ENCODE measurements at regions not wholly inside any gene's neighbourhood (a gene's known extent, or its start where the extent isn't known, plus 50 kb on each side); places are given as distances from the start of the nearest gene placed in this dataset.
"Not testable (repeated sequence)": the region's sequence is repeated elsewhere in the genome, so short reads cannot be mapped to it uniquely, and the experiment has no call there.

DNA sequence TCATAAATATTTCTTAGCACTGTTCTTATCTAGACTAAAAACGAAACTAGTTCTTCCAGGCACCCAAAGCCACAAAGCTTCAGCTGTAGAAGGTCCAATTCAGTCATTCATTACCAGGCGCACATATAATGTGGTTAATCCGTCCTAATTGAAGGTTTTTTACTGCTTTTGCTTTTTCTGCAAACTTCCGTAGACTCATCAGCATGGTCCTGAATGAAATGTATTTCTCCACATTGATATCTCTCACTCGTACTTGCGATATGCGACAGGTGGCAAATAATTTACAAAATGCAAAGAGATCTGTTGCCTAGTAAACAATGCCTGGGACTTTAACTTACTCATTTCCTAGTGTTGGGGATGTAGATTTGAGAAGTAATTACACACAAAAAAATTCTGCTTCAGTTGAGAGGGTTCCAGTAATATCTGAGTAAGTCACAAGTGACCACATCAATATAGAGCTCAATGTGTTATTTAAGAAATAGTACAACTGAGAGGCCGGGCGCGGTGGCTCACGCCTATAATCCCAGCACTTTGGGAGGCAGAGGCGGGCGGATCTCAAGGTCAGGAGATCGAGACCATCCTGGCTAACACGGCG lies 75.0 kb upstream of the MBNL1 start:
- peak; percentile 23 for DNase-seq (ENCODE audit: low read depth, low spot score)

DNA sequence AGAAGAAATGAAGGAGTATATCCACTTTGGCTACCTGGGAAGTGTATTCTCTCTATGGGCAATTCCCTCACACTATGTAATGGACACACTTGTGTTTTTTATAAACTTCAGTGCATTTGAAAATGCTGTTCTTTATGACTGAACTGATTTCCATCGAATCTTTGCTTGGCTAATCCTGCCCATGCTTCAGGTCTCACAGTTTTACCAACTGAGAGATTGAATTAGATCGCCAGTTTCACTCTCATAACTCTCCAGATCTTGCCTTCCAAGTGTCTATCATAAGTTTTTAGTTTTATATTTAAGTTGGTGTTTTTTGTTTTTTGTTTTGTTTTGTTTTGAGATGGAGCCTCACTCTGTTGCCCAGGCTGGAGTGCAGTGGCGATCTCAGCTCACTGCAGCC lies 73.5 kb upstream of the MBNL1 start:
- DNase-seq (ENCODE audit: low read depth, low spot score), result no peak

DNA sequence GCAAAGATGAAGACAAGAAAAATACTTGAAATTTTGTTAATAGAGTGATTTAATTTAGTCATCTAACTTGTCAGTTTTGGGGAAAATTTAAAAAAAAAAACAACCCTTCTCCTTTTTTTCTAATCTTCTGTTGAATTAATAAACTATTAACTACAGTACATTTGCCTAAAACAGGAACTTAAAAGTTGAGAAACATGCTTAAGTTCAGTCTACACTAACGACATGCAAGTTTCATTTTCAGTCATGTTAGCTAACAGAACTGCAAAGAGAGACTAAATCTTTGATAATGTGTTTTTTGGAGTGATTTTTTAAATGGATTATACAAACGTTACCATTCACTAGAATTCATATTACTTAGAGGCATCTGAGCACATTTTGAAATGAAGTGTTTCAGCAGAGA lies 71.9 kb upstream of the MBNL1 start:
- DNase-seq (ENCODE audit: low read depth, low spot score), result no peak

DNA sequence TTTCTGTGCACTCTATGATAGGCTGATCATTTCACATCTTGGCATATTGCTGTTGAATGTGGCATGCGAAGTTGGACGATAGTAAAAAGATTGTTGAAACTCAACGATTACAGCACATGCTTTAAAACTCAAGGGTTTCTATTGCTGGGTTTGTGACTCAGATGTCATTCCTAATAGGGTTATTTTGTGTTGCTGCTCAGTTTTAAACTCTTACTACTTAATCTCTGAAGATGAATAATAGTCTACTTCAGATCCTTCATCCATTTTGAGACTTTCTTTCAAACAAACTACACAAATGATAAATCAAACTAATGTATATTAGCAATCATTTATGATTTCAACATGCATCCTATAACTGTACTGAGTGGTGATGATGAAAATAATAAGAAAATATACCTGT lies 71.3 kb upstream of the MBNL1 start:
- DNase-seq (ENCODE audit: low read depth, low spot score), result no peak

DNA sequence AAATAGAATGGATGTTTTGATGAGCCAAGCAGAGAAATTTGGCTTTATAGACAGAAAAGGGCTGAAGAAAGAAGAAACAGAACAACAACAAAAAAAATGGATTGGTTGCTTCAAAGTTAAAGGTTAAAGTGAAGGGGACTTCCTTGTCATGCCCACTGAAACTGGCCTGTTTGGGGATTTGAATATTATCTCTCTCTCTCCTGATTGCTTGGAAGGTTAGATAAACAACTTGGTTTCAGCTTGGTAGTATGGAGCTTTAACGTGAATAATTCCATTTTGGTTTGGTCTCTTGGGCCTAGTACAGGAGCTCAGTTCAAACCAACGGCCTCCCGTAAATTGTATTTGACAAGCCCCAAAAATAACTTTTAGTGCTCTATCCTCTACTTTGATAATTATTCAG lies 70.8 kb upstream of the MBNL1 start:
- no peak for DNase-seq (ENCODE audit: low read depth, low spot score)

DNA sequence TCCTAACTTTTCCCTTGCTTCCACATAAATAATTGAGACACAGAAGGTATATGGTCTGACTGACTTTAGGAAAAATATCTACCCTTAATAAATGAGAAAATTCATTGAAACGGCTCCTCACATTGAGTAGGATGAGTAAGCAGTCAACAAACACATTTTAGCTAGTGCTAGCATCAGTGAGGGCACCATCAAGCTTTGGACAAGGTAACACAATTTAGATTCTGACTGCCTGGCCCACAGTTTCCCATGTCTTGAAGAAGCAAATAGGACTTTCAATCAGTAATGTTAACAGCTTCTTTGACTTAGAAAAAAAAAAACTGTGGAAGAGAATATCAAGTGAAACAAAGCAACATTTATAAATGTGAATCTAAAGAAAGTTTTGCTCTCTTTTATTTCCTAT lies 70.1 kb upstream of the MBNL1 start:
- no peak for DNase-seq (ENCODE audit: low read depth, low spot score)

DNA sequence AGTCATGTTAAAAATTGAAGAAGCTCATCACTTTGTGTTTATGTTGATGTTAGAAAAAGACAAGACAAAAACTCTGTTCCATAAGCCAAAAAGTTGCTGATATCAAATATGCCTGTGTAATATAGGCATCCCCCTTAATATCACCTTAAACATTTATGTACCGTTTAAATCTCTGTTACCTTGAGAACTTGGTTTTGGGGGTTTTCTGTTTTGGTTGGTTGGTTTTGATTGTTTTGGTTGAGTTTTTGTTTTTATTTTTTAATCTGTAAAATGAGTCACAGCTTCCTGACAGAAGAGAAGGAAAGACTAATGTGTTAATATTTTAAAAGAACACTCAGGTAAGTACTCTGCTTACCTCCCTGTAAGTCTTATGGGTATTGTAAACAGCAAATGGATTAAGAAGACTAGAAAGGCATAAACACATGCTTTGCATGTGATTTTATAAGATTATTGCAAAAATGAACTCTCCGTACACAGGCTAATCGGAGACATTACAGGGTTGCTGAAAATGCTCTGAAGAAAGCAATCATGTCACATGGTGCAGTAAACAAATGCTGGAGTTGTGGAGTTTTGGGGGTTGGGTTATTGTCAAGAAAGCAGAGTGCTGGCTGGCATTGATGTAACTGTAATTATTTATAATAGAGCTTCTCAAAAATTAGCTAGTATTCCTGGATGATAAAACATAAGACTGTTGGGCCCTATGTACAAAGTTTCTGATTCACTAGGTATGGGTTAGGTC lies 69.5 kb upstream of the MBNL1 start:
- DNase-seq (ENCODE audit: low read depth, low spot score), result no peak

DNA sequence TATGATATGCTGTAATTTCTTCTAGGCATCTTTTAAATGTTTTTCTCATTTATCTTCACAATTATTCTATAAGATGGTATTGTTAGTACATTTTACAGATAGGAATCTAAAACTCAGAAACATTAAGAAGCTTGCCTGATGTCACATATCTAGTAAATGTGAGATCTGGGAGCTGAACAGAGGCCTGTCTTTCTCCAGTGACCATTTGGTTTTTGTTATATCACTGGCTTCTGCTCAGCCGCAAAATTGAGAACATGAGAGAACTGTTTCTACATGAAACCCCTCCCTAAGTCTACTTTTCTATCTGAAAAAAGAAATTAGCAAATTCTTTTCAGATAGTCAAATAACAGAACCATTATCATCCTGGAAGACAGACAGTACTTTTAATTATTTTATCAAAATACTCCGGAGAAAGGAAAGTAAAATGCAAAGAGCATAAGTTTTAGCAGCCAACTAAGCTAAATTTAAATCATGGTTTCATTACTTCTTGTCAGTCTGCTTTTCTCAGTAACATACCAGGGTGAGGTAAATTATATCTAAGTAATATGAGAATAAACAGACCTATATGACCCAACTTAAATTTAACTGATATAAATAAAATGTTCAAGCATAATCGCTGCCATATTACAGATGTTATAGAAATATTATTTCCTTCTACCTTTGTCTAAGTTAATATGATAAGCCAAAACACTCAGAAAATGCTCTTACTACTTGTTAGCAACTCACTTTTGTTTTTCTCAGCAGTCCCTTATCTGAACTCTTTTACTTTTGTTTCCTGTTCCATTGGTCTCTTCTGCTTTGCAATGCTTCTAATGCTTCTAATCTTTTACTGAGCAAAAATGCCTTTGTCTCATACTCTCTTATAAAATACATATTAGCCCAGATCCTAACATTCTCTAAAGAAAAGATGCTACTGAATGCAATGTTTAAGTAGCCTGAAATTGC lies 68.0 kb upstream of the MBNL1 start:
- DNase-seq (ENCODE audit: low read depth, low spot score), result no peak

DNA sequence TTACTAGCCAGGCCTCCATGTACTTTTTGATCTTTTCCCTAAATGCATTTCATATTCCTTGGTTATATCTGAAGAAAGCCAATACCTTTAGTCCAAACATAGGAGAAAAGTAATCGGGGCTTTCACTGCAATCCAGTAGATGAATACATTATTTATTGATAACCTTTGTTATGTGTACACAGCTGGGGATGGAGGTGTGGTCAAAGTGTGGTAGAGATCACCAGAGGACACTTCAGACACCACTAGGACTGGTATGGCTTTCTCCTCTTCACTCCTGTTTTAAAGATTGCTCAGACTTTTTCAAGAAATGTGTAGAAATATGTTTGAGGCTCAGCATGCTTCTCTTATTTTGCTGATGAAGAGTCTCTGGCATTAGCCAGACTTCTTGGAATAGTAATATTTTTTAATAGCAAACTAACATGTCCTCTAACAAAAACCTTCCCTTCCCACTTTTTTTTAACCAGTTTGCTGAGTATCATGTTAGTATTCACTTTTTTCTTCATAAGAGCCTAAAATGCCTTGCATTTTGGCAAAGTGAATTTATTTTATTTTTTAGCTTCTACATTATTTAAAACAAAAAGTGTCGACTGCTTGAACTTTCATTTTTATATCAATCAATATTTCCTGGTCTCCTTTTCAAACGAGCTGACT lies 65.6 kb upstream of the MBNL1 start:
- no peak for DNase-seq (ENCODE audit: low read depth, low spot score)

DNA sequence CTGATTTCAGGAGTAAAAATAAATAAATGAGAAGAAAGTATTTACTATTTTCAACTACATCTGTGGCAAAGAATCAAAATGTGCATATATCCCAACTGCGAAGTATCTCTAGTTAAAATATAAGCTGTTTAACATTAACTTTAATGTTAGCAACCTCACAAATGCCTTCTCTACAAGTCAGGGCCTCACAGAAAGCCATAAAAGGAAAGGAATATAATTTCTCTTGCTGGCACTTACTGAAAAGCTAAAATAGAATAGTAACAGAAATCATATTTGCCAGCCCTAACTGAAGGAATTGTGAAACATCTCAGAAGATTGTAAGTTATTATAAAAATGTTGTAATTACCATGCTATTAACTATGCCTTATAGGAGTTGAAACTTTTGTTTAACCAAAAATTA lies 65.1 kb upstream of the MBNL1 start:
- DNase-seq (ENCODE audit: low read depth, low spot score), result no peak

DNA sequence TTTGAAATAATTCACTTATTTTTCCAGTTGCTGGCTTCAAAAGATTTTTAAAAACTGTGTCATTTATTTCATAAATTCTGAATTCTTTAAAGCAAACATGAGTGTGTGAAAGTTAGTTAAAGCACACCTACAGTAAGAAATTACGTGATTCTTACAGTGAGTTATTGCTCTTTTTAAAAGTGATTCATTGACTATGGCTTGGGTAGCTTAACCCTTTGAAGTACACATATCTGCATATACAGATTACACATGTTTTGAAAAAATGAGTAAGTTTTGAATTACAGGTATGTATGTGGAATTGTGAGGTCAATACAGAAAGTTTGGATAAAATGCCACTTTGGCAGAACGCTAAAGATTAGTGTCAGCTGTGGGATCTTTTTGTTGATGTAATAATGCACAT lies 64.5 kb upstream of the MBNL1 start:
- no peak for DNase-seq (ENCODE audit: low read depth, low spot score)

DNA sequence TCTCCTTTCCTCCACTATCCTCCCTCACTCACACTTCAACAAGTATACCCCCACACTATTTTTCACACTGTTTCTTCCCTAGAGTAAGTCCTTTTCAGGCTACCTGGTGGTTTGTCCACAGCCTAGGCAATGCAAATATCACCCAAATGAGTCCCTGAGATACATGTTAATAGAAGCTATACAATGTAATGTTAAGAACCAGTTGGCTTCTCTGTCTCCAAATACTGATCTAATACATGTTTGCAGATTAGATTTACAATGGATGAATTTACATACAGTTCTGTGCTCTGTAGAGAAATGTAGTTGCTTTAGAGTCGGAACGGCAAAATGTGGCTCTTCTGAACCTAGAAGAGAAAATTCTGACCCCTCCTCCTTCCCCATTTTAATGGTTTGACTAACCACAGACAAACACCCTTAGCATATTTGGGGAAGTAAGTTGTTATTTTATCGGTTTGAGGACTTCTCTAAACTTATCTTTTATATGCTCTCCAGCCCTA lies 63.6 kb upstream of the MBNL1 start:
- DNase-seq (ENCODE audit: low read depth, low spot score), result no peak

DNA sequence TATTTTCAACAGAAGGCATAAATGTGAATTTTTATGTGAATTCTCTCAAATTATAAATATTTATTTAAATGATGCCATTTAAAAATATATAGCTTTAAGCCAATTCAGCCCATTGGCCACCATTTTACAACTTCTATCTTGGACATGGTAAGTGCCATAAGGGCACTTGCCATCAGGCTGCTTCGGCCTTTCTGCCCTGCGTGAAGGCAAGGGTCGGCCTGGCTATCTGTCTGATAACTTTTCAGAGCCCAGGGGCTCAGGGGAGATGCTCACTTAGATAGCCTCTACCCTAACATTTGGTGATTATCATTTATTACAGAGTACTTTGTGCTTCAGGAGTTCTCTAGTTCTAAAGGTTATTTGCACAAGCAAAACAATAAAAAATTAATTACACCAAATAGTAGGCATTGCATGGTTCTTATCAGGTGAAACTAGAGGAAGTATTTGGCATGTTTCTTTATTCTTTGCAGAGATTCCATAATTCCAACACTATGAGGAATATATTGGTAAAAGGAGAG lies 62.4 kb upstream of the MBNL1 start:
- no peak for DNase-seq (ENCODE audit: low read depth, low spot score)

DNA sequence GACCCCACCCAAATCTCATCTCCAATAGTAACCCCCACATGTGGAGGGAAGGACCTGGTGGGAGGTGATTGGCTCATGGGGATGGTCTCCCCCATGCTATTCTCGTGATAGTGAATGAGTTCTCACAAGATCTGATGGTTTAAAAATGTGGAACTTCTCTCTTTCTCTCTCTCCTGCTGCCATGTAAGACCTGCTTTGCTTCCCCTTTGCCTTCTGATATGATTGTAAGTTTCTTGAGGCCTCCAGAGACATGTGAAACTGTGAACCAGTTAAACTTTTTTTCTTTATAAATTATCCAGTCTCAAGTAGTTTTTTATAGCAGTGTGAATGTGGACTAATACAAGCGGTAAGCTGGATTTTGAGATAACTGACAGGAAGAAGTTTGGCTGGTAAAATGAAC lies 60.3 kb upstream of the MBNL1 start:
- no peak for DNase-seq (ENCODE audit: low read depth, low spot score)

DNA sequence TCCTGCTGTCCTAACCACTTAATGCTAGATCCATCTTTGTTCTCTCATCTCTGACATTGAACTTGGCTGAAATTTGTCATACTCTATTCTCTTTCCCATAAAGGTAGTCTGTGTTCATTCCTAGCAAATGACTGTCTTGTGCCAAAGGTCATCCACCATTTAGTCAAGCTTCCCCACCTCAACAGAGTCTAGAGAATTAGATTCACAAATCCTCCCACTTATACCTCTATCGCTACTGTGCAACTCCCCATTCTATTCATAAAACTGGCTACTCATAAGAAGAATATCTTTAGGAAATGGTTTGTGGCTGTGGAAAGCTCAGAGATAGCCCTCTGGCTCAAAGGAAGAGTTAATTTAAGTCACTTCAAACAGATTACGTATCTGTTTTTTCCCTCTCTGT lies 59.7 kb upstream of the MBNL1 start:
- DNase-seq (ENCODE audit: low read depth, low spot score), result no peak

DNA sequence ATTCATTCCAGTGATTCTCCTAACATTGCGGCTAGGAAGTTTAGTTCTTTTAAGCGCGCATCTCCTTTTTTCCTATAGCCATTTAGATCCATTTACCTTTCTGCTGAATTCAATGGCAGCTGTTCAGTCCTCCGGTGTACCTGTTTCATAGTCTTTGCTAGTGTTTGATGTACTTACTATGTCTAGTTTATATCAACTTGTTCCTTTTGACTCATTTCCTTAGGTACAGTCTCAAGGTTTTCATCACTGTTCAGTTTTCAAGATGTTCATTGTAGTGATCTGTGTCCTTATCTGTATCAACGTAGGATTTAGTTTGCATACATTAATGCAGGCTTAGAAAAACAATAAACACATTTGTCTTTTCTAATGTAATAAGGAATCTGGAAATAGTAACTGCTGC lies 59.0 kb upstream of the MBNL1 start:
- DNase-seq (ENCODE audit: low read depth, low spot score), result no peak

DNA sequence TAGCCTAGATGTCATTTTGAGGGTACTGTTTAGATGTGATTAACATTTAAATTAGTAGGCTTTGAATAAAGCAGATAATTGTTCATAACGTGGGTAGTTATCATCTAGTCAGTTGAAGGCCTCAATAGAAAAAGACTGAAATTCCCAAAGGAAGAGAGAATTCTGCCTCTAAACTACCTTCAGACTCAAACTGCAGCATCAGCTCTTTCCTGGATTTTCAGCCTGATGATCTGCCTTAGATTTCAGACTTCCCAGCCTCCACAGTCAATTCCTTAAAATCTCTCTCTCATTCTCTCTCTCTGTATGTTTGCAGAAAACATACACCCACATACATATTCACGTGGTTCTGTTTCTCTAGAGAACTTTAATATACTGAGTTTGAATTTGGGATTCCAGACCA lies 58.0 kb upstream of the MBNL1 start:
- no peak for DNase-seq (ENCODE audit: low read depth, low spot score)

DNA sequence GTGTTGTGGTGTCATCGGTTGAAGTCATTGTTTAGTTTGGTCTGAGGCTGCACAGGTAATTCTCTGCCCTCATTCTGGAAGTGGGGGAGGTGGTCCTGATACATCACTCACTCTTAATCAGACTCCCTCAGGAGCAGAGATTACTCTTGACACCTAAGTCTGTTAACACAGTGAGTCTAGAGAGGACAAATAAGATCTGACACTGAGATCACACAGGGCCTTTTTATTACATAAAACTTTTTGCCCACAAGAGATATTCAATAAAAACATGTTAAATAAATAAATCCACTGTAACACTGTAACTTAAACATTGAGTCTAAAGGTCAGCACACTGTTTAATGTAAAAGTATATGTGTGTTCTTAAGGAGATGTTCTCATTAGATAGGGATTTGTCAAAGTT lies 57.1 kb upstream of the MBNL1 start:
- no peak for DNase-seq (ENCODE audit: low read depth, low spot score)

DNA sequence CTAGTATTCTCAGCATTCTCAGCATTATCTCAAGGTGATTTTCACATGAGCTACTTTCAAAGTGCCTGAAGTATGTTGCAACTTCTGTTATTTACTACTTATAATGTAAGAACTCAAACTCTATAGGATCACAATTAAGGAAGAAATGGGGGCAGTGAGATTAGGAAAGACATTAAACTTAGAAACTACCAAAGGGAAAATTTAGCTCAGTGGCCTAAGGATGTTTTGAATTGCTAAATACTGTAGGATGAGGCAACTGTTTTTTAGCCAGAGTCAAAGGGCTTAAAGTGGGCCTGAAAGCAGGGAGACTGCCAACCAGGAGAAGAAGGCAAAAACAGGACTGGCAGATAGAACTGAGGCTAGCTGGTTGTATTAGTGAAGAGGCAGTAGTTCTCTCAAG lies 55.5 kb upstream of the MBNL1 start:
- DNase-seq (ENCODE audit: low read depth, low spot score), result no peak

DNA sequence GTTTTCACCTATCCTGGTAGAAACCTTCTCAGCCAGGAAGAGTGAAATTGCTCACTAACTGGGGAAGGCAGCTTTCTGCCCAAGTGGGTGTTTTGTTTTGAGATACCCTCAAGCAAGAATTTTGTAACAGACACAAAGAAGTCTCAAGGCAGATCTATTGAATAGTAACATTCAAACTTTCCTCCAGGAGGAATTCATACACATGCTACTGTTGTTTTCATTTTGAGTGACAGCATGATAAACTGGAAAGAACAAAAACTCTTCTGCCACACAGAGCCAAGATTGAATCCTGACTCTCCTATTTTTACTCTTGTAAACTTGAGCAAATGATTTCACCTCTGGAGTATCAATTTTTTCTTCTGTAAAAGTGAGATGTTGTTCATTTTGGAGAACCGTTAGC lies 54.8 kb upstream of the MBNL1 start:
- no peak for DNase-seq (ENCODE audit: low read depth, low spot score)

DNA sequence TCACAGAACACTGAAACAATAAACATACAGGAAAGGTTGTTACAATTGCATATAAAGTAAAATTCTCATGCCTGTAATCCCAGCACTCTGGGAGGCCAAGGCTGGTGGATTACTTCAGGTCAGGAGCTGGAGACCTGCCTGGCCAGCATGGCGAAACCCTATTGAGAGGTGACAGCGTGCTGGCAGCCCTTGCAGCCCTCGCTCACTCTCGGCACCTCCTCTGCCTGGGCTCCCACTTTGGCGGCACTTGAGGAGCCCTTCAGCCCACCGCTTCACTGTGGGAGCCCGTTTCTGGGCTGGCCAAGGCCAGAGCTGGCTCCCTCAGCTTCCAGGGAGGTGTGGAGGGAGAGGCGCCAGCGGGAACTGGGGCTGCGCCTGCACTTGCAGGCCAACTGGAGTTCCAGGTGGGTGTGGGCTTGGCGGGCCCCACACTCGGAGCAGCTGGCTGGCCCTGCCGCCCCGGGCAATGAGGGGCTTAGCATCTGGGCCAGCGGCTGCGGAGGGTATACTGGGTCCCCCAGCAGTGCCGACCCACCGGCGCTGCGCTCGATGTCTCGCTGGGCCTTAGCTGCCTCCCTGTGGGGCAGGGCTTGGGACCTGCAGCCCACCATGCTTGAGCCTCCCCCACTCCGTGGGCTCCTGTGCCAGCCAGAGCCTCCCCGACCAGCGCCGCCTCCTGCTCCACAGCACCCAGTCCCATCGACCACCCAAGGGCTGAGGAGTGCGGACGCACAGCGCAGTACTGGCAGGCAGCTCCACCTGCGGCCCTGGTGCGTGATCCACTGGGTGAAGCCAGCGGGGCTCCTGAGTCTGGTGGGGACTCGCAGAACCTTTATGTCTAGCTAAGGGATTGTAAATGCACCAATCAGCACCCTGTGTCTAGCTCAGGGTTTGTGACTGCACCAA lies 51.5 kb upstream of the MBNL1 start:
- not testable (repeated sequence) for DNase-seq (ENCODE audit: low read depth, low spot score)

All from activated CD4-positive, CD25-positive, alpha-beta regulatory T cell treated with anti-CD3 and anti-CD28 coated beads, Interleukin-2, amount 50 U/mL, for 16 hours (primary cell).